ENCODE measurements at regions not wholly inside any gene's neighbourhood (a gene's known extent, or its start where the extent isn't known, plus 50 kb on each side); places are given as distances from the start of the nearest gene placed in this dataset.
"Not testable (repeated sequence)": the region's sequence is repeated elsewhere in the genome, so short reads cannot be mapped to it uniquely, and the experiment has no call there.

DNA sequence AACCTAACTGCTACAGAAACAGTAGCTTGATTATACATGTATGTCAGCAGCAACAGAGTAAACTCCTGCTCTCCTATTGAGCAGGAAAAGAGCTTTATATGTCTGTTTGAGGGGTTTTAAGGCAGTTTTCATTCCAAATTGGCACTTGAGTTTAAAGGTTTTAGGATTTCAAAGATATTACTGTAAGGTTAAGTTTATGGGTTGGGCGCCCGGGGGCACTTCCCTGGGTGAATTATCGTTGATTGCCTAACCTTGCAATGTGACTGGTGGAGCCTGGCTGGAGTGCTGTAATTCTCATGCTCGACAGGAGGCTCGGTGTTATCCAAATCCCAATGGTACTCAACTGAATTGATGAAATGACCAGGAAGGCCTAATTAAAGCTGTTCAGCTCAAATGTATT is 1586.1 kb downstream of the OLFM4 start:
- no peak for TF ChIP-seq POLR2A (IDR thresholded peaks at IDR 0.05)
- TF ChIP-seq, protein P1, sequence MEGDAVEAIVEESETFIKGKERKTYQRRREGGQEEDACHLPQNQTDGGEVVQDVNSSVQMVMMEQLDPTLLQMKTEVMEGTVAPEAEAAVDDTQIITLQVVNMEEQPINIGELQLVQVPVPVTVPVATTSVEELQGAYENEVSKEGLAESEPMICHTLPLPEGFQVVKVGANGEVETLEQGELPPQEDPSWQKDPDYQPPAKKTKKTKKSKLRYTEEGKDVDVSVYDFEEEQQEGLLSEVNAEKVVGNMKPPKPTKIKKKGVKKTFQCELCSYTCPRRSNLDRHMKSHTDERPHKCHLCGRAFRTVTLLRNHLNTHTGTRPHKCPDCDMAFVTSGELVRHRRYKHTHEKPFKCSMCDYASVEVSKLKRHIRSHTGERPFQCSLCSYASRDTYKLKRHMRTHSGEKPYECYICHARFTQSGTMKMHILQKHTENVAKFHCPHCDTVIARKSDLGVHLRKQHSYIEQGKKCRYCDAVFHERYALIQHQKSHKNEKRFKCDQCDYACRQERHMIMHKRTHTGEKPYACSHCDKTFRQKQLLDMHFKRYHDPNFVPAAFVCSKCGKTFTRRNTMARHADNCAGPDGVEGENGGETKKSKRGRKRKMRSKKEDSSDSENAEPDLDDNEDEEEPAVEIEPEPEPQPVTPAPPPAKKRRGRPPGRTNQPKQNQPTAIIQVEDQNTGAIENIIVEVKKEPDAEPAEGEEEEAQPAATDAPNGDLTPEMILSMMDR (IDR thresholded peaks at IDR 0.05), result no peak
- intact Hi-C loops (cut with DNase I), result no loop called here
- H3K4me3 ChIP-seq (replicated peaks in 1 of 3), result no peak overlapping the region
- H3K4me1 ChIP-seq, result no peaks in the 10 kb centered on the region
- H3K27ac ChIP-seq, result no peak overlapping the region
- no peak for DNase-seq
- no peaks in the 10 kb centered on the region for H3K9me3 ChIP-seq
- H3K36me3 ChIP-seq, result no peaks in the 10 kb centered on the region
- H3K27me3 ChIP-seq, result no peaks in the 10 kb centered on the region
- WGBS, 2 donors, result 74 to 80% methylated on average over 5 of the region's 5 CpGs

DNA sequence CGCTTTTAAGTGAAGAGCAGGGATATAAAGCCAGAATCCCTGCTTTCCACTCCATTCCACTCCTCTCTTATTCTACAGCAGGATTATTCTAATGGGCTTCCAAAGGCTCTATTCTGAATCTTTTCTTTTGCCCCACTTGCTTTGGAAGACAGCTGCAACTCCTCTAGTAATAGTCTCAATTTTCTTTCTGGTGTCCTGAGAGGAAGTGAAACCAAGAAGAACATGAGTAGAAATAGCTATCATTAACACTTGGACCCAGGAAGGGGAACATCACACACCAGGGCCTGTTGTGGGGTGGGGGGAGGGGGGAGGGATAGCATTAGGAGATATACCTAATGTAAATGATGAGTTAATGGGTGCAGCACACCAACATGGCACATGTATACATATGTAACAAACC is 1597.9 kb downstream of the OLFM4 start:
- H3K9me3 ChIP-seq; intact Hi-C loops (cut with DNase I): not testable (repeated sequence)

DNA sequence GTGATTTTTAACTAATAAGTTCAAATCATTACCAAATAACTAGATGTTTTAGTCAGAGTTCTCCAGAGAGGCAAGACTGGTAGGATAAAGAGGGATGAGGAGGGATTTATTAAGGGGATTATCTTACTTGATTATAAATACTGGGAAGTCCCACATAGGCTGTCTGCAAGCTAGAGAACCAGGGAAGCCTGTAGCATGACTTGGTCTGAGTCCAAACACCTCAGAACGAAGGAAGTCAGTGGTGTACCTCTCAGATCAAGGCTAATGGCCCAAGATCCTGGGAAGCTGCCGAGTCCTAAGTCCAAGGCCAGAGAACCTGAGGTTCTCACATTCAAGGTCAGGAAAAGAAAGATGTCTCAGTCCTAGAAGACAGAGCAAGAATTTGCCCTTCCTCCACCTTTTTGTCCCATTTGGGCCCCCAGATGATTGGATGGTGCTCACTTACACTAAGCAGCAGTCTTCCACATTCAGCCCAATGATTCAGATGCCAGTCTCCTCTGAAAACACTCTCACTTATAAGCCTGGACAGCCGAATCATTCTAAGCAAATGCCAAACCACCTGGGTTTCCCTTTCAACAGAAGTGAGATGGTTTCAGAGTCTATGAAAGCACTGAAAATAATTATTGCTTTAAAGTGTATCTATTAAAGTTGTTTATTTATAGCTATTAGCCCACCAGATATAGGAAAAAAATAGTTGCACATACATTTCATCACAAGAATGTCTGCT is 1599.2 kb downstream of the OLFM4 start:
- H3K9me3 ChIP-seq, result no peaks in the 10 kb centered on the region
- no peaks in the 10 kb centered on the region for H3K27me3 ChIP-seq
- TF ChIP-seq, protein P1 (IDR thresholded peaks at IDR 0.05), result no peak
- no peak for TF ChIP-seq POLR2A (IDR thresholded peaks at IDR 0.05)
- no peaks in the 10 kb centered on the region for H3K36me3 ChIP-seq
- no peaks in the 10 kb centered on the region for H3K4me1 ChIP-seq
- H3K4me3 ChIP-seq (replicated peaks in 1 of 3), result no peak overlapping the region
- no peak overlapping the region for H3K27ac ChIP-seq
- intact Hi-C loops (cut with DNase I), result no loop called here
- no peak for DNase-seq
- 79 to 81% methylated on average over 3 of the region's 3 CpGs for WGBS, 2 donors

More for the DNA sequence above, 1597.9 kb downstream of the OLFM4 start:
- H3K36me3 ChIP-seq; H3K27me3 ChIP-seq; DNase-seq; H3K27ac ChIP-seq; H3K4me1 ChIP-seq; H3K4me3 ChIP-seq (replicated peaks in 1 of 3): not testable (repeated sequence)
- WGBS, 2 donors, result 95 to 96% methylated on average over 1 of the region's 1 CpG

DNA sequence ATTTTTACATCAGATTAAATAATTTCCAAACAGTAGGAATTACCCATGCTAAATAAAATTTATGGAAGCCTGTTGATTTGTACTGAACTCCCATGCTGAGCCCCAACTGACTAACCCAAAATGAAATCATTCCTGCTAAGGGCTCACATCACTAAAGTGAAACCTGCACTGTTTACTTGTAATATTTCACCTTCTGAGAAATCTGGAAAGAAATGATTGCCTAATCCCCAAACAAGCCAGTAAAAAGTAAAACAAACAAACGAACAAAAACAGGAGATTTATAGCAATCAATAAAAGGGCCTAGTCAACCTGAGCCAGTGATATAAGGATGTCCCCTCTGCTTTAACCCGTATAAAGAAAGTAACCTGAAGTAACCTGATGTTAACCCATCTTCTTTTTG is 1599.8 kb downstream of the OLFM4 start:
- H3K27ac ChIP-seq, result no peak overlapping the region
- H3K36me3 ChIP-seq, result no peaks in the 10 kb centered on the region
- WGBS, 2 donors, result 83 to 86% methylated on average over 2 of the region's 2 CpGs
- TF ChIP-seq POLR2A (IDR thresholded peaks at IDR 0.05), result no peak
- TF ChIP-seq, protein P1 (IDR thresholded peaks at IDR 0.05), result no peak
- no peak overlapping the region for H3K4me3 ChIP-seq (replicated peaks in 1 of 3)
- intact Hi-C loops (cut with DNase I), result no loop called here
- DNase-seq, result no peak
- no peaks in the 10 kb centered on the region for H3K27me3 ChIP-seq
- H3K9me3 ChIP-seq, result no peaks in the 10 kb centered on the region
- no peaks in the 10 kb centered on the region for H3K4me1 ChIP-seq

DNA sequence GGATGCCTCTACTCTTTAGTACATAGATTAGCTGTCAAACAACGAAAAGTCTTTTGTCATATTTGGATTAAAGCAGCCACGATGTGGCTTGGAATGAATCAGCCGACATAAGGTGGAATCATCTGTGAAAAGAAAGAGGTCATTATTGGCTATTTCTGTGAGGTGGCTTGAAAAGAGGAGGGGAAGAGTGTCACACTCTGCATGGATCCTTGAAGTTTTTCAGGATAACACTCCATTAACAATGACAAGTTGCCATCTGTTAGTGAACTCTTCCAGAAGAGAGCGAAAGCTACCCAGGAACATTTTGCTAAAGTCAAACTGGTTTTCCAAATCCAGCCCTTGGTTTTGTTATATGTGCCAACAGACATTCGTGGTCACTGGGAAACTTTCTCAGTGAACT is 1604.8 kb downstream of the OLFM4 start:
- H3K9me3 ChIP-seq, result no peaks in the 10 kb centered on the region
- no peak for DNase-seq
- H3K36me3 ChIP-seq, result no peaks in the 10 kb centered on the region
- WGBS, 2 donors, result 79 to 81% methylated on average over 5 of the region's 5 CpGs
- no peaks in the 10 kb centered on the region for H3K27me3 ChIP-seq
- TF ChIP-seq, protein P1 (IDR thresholded peaks at IDR 0.05), result no peak
- TF ChIP-seq POLR2A (IDR thresholded peaks at IDR 0.05), result no peak
- no peak overlapping the region for H3K27ac ChIP-seq
- H3K4me1 ChIP-seq, result no peaks in the 10 kb centered on the region
- H3K4me3 ChIP-seq (replicated peaks in 1 of 3), result no peak overlapping the region
- intact Hi-C loops (cut with DNase I), result no loop called here

Measured in thyroid gland (tissue), 4 donors.